GM19452 (cell line): ENCODE measurements at regions not wholly inside any gene's neighbourhood (a gene's known extent, or its start where the extent isn't known, plus 50 kb on each side); places are given as distances from the start of the nearest gene placed in this dataset.
"Not testable (repeated sequence)": the region's sequence is repeated elsewhere in the genome, so short reads cannot be mapped to it uniquely, and the experiment has no call there.

ENCODE experiments used
- ATAC-seq: cut with Tn5 transposase; IDR thresholded peaks from one replicate; pipeline ENCODE4 v1.9.1; 2021; ENCODE audit not compliant: unreplicated experiment

DNA sequence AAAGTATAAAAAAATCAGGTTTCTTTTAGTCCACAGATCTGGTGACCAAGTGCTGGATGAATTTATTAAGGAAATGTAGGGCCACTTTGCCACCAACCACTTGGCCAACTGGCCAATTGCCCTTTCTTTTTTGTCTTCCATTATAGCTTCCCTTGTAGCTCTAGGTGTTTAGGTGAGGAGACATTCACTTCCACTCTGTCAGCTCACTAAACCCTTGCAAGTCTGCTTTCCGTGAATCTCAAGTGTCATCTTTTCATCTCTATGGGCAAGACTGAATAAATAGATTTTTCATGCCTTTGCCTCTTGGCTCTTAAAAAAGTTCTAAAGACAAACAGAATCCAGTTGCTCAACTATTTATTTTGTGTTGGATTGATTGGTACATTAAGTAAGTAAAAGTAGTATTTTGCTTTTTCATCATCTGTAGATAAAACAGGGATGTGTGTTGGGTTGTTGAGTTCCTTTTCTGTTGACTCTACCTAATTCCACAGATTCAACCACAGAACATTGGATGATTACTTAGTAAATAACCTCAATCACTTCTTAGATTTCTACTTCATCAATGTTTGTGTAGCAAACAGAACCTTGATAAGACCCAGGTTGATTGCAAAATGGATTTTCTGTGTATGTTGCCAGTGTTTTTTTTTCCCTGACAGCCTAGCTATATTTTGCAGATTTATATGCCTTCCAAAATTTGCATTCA, 68.1 kb upstream of the GRXCR1 start:
- no peak for ATAC-seq

DNA sequence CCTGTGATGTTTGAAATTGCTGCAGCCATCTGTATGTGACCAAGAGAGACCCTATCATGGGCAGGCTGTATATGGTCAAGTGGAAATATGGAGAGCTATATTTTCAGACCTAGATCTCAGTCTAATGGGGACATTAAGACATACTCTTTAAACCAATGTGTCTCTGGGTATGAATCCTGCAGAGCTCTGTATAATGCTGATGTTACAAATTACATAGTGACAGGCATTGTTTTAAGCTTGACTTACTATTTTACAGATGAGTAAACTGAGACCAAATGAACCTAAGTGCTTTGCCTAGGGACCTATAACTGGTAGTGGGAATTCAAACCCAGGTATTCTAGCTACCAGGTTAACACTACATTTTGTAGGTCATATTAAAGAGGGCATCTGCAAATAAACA, 71.3 kb upstream of the GRXCR1 start:
- no peak for ATAC-seq

DNA sequence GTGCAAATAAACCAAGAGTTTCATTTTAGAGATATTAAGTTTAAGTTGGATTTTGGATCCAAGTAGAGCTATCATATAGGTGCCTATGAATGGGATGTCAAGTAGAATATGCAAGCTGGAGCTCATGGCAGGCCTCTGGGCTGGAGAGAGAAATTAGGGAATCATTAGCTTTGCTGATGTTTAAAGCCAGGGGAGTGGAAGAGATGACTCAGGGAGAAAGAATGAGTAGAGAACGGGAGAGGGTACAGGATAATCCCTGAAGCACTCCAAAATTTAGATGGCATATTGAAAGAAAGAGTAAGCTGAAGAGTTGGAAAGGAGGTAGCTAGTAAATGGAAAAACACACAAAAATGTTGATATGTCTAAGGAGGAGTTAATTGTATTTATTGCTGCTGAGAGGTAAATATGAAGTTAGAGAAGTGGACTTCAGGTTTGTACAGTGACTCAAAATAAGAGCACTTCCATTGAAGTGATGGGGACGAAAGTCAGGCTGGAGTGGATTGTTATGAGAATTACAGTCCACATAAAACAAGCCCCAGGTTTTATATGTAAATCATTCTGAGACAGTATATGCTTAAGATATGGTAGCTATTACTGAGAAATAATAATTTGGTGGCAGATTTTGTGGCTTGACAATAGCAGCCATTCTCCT, 72.5 kb upstream of the GRXCR1 start:
- ATAC-seq: no peak

DNA sequence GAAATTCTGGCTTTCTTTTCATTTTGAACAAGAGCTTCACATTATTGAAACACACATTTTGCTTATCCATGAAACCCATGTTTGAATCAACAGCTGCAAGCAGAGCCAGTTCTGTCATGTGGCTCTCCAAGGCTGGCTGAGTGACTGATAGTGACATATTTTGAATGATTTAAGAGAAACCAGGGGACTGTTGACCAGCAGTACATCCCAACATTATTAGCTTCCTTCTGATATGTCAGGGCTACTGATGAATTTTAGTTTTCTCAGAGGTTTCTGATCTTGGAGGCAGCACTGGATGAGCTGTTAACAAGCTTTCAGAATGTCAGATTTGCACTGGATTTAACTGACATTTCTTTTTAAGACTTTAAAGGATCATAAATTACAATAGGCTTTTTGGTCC, 74.6 kb upstream of the GRXCR1 start:
- ATAC-seq: no peak

DNA sequence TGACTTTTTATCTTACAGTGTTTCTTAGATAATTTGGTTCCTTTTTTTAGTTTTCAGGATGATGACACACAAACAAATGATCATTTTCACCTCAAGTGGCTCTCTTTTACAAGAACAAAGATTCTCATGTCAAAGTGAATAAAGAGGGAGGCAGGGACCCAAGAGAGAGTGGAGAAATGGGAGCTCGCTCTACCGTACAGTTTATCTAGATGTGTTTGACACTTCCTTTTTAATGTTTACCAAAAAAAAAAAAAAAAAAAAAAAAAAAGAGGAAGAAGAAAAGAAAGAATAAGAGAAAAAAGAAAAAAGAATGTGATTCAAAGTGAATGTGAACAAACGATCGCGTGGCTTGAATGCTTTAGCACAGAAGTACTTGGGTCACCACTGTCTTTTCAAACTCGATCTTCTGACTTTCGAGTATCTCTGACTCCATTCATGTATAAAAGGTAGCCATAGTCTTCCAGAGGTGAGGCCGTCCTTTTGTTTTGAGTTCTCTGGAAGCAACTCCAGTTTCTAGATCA, 75.6 kb upstream of the GRXCR1 start:
- no peak for ATAC-seq

DNA sequence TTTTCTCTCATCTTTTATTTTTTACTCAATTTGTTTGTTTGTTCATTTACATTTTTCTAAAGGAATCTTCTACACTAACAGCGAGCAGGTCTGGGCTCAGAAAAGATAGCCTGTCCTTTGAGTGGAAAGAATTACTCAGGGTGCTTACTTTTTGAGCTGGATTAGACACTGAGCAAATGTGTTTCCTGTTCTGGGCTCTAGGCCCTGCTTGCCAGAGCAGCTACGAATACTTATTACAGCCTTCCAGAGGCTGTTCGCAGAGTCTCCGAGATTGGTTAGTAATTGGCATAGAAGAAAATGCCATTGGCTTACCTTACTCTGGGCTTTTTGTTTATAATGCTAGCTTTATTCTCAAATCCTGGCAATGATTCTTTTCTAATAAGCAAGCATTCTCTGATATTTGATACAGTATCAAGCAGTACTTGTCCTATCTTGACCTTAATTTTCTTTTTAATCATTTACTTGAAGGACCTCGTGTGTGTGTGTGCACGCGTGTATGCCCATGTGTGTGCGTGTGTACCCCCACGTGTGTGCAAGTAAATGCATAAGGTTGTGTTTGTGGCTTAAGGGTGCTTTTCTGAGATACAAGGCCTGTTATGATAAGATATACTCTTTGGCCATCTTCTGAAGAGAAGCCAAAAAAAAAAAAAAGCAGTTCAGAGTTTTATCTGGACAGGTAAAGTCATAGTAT, 76.2 kb upstream of the GRXCR1 start:
- ATAC-seq: no peak

DNA sequence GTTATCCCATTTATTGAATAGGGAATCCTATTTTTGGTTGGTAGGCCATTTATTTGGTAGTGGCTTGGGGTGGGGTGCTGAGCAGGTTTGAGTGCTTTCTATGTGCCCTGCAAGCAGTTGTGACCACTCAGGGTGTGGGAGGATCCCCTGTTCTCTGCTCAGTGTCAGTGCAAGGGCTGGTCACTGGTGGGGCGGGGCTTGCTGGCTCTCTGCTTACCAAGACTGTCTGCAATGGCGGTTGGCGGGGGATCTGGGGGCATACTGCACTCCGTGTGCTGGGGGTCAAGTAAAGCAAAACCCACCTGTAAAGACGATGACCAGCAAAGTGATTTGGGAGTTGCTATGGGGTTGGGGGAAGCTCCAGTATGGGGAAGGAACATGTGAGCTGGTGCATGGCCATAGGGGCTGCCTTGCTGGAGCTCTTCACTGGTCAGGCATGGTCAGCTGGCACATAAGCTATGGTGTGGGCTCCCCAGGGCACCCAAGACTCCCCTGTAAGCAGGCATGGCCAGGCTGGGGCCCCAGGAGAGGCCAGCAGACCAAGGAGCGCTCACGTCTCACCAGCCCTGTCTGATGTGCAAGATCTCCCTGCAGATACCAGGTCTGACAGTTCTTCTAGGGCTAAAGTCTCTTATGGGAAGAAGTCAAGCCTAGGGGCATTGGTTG, 83.0 kb upstream of the GRXCR1 start:
- no peak for ATAC-seq

DNA sequence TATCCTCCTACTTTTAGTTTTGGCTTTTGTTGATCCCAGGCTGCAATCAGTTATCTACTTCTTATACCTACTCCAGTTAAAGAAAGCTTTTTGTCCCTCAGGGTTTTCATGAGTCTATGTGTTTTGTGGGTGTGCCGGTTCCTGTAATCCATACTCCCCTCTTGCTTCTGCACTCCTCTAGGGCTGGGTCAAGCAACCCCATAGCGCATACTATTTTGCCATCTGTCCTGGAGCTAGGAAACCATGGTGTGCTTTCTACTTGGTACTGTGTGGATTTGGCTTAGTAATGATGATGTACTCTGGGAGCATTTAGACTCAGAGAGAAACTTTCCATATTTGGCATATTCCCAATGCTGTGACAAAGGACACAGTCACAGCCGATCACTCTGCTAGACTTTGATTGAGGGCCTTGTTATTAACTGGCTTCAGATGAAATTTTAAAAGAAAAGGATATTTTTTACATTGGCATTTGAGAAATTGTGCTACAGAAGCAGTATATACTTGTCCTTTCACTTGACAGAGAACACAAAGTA, 86.1 kb upstream of the GRXCR1 start:
- ATAC-seq: no peak

DNA sequence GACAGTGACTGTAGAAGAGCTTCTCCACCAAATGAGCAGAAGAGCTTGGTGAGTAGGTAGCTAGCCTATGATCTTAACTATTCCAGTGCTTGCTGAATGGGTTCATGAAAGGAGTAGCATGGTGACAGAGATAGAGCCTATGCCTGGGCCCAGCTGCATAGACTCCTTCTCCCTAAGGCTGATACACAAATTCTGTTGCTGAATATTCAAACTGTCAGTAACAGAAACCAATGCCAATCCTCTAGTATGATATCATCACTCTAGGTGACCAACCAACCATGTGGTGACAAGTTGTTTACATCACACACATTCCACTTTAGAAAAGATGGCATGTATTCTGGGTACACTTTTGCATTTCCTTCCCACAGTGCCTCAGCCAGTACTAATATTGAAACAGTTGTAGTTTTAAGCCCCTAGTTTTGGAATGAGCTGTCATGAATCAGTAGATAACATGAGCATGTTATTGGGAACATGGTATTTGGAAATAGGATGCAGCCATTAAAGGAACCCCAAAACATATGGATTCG, 103.4 kb upstream of the GRXCR1 start:
- ATAC-seq: no peak

DNA sequence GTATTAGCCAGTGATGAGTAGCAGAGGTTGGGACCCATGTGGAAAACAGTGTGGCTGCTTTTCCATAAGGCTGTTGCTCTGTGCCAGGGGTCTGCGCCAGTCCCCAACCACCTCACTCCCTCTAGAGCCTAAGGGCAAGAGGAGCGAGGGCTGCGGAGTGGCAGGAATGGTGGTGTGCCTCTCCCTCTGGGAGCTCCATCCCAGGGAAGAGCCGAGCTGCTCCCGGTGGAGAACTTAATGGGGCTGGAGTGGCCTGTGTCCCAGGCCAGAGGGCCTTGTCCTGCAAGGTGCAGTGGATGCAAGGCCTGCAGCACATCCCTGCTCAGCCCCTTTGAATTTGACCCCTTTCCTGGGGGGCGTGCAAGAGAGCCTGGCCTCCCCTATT, 105.4 kb upstream of the GRXCR1 start:
- ATAC-seq: no peak

DNA sequence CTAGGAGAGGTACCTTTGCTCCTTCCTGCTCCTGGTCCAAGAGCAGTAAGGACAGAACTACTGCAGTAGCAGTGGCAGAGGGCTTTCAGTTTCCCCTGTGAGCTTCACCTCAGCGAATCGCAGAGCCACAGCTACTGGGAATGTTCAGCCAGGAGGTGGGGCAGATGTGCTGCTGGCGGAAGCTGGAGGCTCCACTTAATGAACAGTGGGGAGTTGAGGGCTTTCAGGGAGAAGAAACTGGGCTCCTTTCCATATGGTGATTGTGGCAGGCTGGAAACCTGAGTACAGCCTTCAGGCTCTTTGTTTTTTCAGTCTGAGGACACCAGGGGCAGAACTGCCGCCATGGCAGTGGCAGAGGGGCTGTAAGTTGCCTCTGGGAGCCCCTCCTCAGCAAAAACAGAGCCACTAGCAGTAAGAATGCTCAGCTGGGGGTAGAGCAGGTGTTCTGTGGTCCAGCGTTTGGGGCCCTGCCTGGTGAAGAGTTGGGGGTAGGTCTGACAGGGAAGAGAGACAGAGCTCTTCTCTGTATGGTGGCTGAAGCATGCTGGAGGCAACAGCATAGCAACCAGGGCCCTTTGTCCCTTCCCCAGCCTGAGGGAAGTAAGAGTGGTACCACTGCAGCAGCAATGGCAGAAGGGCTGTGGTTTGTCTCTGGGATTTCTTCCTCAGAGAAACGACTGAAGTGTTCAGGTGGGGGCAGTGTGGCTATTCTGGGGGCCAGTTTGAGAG, 106.0 kb upstream of the GRXCR1 start:
- ATAC-seq: no peak

DNA sequence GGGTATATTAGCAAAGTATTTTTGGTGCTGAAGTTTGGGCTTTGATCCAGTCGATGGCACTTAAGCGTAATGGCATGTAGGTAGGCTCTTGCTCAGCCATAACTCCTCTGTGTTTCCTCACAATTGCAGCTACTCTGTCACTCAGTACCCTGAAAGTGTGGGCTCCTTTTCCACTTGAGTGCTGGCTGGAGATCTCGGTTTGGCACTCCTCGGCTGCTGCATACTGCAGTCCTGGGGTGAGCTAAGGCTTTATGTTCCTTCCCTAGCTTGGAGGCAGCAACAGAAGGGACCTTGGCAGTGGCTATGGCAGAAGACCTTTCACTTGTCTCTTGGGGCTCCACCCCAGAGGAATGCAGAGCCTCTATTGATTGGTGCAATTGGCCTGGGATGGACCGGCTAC, 106.7 kb upstream of the GRXCR1 start:
- ATAC-seq: no peak

DNA sequence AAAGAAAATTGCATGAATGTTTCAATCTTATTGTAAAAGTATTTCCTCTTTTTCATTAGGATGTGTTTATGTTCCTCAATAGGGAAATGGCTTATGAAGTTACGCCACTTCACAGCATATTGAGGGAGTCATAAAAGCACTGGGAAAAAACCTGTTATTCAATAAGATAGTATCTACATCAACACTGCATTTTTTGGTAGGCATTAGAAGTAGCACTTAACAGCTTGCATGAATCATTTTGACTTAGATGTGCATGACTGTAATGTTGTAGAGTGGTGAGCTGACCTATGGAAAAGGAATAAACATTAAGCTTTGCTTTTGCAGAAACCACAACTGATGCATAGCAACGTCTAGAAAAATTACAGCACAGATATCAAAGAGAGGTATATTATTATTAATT, 111.2 kb upstream of the GRXCR1 start:
- ATAC-seq: no peak

DNA sequence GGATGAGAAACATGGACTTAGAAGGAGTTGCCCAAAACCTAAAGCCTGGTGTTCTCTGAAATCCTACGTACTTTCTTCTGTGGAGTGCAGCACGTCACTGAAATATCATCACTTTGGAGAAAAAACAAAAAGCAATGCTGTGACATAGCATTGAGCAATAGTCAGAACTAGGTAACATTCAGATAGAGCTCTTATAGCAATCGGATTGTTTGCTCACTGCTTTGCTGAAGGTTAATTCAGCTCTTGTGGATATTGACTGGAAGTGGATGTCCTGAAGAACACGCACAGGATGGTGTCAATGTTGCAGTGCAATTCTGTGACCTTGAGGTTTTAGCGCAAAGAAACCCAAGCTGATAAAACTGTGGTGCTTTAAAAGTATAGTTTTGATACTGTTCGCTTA, 114.2 kb upstream of the GRXCR1 start:
- ATAC-seq: no peak

DNA sequence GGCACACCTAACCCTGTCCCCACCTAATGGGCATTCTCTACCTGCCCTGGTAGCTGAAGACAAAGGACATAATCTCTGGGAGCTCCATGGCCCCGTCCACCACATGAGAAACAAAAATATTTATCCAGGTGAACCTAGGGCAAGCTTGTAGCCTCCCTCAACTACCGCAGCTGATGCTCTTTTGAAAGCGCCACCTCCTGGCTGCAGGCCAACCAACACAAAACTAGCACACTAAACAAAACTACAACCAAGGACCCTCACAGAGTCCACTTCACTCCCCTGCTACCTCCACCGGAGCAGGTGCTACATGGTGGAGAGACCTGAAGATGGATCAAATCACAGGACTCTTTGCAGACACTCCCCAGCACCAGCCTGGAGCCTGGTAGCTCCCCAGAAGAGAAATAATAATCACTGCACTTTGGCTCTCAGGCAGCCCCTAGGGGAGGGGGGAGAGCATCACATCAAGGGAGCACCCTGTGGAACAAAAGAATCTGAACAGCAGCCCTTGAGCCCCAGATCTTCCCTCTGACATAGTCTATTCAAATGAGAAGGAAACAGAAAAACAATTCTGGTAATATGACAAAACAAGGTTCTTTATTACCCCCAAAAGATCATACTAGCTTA, 111.3 kb upstream of the ATP8A1 start:
- ATAC-seq: no peak

DNA sequence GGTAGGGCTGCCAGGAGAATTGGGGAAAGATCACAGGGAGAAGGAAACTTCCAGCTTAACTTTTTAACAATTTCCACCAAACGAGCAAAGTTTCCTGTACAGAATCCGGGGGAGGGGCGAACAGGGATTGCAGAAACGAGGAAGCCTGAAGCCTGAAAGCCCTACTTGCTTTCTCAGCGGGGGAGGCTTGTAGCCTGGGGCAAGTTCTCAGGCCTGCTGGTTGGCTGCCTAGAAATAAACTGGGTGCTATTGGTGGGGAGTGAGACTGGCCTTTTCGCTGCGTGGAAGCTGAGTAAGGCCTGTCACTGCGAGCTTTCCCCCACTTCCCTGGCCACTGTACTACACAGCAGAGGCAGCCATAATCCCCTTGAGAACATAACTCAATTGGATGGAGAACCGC, 110.8 kb upstream of the ATP8A1 start:
- ATAC-seq: no peak

DNA sequence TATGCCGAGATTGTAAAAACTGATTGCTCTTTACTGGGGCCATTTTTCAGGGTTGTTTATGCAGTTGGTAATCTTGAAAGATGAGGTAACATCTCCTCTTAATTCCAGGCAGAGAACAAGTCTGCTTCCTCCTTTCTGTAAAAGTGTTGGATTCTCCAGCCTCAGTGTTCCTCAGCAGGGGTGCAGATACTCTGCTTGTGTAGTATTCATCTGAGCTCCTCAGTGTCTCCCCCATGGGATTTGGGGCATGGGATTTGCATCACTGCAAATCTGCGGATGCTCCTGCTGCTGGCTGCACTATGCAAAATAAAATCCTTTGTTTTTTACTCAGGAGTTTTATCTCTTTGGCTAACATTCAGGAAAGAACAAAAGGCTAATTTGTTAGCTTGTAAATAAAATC, 104.9 kb upstream of the ATP8A1 start:
- ATAC-seq: no peak

DNA sequence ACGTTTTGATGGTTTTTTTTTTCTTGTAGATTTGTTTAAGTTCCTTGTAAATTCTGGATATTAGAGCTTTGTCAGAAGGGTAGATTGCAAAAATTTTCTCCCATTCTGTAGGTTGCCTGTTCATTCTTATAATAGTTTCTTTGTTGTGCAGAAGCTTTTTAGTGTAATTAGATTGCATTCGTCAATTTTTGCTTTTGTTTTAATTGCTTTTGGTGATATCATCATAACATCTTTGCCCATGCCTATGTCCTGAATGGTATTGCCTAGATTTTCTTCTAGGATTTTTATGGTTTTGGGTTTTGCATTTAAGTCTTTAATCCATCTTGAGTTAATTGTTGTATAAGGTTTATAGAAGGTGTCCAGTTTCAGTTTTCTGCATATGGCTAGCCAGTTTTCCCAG, 98.1 kb upstream of the ATP8A1 start:
- not testable (repeated sequence) for ATAC-seq

DNA sequence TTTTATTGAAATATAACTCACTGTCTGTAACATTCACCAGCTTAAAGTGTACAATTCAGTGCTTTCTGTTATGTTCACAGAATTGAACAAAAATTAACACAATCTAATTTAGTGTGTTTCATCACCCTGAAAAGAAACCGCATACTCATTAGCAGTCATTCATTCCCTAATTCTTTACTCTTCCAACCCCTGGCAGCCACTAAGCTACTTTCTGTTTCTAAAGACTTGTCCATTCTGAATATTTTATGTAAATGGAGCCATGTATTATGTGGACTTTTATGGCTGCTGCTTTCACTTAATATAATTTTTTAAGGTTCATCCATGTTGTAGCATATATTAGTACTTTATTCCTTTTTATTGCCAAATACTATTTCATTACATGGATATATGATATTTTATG, 94.7 kb upstream of the ATP8A1 start:
- ATAC-seq: no peak

DNA sequence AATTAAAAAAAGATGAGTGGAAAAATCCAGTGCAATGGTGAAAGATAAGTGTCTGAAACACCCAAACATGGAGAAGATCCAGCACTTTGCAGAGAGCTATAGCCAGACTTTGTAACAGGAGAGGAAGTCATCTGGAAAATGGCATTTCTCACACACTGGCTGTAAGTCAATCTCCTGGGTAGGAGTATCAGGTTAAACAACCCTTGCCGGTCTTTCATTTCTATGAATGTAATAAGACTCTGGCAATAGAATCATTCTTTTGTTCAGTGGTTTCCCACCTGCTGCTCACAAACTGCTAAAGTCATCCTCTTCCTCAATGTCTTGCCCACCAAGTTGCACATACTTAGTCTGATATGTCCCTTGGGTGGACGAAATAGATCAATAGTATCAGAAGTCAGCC, 94.0 kb upstream of the ATP8A1 start:
- no peak for ATAC-seq
